Hematopoietic multipotent progenitor cell treated with erythropoietin and hydrocortisone succinate and interleukin-3 and kit ligand, for 17 days (in vitro differentiated cells): ENCODE measurements at regions not wholly inside any gene's neighbourhood (a gene's known extent, or its start where the extent isn't known, plus 50 kb on each side); places are given as distances from the start of the nearest gene placed in this dataset.

Experiments
- DNase-seq: peaks from one replicate; pipeline ENCODE4 v3.0.0-alpha.2; 2015; ENCODE audit warnings: low spot score

DNA sequence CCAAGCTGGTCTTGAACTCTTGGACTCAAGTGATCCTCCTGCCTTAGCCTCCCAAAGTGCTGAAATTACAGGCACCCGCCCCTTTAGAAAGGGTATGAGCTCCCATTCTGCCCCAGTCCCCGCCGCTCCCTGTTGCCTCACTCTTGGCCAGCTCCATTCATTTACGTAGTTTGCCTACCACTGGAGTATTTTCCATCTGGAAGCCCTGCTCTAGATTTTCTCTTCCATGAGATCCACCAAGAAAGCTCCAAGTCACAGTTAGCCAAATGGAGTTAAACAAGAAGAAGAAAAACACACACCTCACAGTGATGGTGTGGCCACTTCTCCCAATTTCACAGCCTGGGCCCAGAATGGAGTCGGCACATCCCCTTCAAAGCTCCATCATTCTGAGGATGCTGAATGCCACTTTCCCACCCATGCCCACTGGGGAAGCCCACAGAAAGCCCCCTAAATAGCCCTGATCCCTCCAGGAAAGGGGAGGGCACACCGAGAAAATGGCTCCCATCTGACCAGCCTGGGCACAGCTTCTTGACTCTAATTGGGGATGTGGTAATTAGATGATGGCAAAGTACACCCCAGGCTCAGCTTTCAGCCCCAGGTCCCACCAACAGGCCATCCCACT is 381.2 kb downstream of the MN1 start:
- DNase-seq = no peak

DNA sequence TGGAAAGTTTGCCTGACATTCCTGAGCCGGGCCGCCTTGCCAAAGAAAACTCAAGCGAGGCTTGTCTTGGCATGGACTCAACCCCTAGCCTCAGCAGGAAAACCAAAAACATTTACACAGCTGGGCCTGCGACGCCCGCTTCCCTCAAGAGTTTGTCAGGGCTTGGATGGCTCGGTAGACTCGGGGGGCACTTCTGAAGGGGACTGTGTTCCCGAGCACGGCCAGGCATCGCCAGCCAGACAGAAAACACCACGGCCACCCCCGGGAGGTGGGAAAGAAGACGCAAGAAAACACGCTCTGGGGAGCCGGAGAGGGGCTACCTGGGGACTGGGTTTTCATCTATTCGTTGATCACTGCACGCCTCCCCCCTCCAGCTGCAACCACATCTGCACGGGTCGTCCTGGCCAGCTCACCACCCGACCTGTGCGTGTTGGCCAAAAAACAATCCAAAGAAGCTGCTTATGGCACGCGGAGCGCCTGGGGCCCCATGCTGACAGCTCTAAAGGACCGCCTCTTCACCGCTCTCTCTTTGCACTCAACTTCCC is 380.7 kb downstream of the MN1 start:
- no peak for DNase-seq

DNA sequence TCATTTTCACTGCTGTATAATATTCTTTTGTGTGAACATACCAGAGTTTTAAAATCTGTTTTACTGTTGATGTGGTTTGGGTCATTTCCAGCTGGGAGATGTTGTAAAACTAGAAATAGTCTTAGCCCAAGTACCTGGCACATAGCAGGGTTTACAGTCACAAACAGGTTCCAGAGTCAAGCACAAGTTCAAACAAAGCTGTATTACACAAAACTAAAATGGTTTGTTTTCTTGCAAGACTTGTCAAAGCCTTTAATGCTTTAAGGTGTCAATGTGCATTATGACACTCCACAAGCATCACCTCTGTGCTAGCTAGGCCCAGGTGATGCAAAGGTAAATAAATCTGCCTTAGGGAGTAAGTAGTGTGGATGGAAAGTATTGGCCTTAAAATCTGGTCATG is 379.1 kb downstream of the MN1 start:
- DNase-seq = no peak

DNA sequence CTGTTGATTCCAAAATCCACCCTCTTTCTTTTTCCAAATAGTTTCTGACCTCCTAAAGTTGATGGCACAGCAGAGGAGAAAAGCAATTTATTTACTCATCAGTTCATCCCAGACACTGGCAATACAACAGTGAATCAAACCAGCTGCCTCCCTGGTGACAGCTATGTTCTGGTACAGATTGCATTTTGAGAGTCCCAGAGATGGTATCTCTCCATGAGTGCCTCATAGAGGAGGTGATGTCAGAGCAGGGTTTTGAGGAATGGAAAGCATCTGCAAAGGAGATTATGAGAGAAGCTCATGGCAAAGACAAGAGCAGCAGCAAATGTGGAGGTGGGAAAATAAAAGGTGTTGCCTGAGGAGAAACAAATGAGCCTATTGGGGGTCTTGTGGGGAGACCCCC is 377.2 kb downstream of the MN1 start:
- no peak for DNase-seq

DNA sequence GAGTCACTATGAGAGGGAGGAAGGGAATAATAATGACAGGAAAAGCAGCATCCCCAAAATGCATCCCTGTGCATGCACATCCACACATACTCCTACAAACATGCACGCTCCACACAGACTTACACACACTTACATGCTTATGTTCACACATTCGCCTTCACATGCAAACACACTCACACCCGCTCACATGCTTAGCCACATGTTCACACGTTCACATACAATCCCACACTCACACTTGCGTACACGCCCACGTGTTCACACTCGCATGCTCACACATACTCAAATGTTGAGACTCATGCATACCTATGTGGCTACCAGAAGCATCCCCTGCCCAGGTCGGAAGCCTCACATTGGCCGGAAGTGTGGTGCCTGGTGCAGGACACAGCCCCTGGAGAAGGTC is 372.1 kb downstream of the MN1 start:
- no peak for DNase-seq

DNA sequence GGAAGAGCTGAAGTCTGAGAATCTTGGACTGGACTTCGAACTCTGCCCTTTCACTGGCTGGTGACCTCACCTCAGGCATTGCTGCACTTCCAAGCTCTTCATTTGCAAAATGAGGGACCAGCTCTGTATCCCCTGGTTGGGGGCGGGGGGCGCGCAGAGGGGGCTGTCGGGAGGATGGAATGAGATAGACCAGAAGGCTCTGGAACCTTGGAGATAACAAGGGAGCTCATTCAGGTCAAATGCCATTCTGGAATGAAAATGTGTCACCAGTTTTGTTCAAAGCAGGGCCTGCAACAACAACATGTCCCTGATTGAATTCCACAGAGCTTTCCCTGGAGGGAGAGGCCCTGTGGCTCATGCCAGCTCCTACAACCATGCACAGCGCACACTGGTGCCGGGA is 370.5 kb downstream of the MN1 start:
- DNase-seq = no peak

DNA sequence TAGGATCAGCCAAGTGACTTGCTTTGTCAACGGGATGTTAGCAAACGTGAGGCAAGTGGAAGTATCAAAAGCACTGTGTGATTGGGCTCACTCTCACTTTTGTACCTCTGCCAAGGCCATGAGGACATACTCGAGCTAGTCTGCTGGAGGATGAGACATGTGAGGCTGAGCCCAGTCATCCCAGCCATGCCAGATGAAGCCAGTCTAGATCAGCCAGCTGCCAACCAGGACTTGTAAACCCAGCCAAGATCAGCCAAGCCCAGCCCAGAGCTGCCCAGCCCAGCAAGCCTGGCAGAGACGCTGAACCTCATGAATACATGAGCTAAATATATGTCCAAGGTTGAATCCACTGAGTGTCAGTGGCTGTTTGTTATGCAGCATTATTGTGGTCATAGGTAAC is 369.7 kb downstream of the MN1 start:
- no peak for DNase-seq

DNA sequence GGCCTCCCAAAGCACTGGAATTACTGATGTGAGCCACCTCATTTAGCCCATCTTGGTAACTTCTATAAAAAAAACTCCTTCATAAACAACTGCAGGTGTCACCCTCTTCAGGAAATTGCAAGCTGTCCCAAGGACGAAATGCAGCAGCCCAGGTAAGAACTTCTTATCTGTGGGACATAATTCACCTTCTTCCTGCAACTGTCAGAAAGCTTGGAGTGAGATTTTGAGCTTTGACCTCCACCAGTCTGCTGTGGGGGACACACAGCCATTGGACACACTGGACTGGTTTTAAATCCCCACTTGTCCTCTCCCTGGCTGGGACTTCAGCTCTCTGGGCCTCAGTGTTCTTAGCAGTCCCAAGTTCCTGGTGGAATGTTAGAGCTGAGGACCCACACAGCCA is 368.5 kb downstream of the MN1 start:
- DNase-seq = no peak

DNA sequence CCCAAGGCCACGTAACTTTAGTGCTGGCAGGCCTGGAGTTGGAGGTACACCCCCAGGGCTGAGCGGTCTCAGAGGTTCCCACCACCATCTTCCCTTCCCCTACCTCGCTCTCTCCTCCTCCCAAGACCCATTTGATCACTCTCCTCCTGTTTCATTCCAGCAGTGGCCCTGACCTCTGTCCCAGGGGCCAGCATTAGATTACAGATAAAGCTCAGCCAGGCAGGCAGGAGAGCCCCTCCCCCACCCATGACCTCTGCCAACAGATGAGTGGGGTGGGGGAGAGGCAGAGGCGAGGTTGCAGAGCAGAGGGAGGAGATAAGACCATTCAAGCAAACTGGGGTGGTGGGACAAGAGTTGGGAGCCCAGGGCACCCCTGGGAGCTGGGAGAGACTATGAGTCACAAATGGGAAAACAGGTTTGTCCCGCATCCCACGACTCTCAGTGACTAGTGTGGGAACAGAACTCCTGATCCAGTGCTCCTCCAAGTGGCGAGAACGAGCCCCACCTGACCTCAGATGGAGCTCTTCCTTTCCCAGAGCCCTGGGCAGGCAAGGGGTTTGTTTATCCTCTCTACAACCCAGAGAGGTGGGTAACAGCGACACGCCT is 367.9 kb downstream of the MN1 start:
- DNase-seq = no peak

DNA sequence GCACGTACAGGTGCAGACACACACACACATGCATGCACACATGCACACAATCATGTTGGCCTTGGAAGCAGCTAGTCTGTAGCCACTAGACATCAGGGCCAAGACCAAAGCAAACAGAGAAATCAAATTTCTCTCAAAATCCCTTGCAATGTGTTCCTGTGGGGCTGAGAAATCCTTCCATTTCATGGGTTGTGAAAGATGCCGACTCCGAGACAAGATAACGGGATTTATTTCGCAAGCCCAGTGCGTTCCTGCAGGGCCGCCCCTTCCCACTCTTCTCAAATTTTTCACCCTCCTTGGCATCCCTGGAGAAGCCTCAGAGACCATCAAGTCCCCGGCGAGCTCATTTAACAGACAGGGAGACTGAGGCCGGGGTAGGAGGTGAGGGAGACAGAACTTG is 366.7 kb downstream of the MN1 start:
- DNase-seq = no peak

DNA sequence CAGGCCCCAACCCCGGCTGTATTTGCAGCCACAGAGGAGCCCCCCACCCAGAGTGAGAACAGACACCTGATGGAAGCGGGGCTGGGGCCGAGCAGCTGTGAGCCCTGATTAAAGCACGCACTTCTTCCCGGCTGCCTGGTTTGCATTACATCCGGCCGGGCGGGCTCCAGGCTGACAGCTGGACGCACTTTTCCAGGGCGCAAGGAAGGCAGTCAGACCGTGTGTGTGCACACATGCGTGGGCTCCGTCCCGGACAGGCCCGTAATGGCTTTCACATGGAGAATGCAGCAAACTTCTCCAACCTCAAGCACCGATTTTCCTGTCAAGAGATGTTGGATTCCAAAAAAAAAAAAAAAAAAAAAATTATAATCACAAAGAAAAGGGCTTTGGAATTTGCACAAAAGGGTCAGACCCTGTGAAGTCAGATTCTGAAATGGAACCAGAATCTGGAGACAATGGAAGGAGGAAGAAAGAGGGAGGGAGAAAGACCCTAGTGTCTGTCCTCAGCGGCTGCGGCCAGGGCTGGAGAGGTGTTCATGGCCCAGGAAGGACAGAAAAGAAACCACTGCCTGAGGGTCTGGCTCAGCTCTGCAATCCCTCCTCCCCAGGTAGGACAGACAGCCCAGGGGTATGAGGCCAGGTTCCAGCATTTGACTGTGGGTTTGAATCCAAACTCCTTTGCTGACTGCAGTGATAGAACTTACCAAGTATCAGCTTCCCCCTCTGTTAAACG is 365.5 kb downstream of the MN1 start:
- DNase-seq = no peak

DNA sequence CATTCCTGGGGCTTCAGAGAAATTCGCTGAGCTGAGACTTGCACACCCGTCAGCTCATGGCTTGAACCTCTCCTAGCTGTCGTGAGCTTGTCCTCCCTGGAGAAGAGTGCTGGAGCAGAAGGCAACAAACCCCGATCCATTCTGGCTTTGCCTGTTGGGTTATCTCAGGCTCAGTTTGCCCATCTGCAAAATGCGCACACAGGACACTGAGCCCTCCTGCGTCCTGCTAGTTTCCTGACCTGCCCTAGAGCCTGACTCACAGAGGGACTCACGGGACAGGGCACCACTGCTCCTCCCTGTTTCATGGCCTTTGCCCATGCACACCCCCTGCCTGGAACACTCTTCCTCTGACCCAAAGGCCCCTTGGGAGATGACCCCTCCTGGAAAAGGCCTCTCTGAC is 365.0 kb downstream of the MN1 start:
- DNase-seq = no peak

DNA sequence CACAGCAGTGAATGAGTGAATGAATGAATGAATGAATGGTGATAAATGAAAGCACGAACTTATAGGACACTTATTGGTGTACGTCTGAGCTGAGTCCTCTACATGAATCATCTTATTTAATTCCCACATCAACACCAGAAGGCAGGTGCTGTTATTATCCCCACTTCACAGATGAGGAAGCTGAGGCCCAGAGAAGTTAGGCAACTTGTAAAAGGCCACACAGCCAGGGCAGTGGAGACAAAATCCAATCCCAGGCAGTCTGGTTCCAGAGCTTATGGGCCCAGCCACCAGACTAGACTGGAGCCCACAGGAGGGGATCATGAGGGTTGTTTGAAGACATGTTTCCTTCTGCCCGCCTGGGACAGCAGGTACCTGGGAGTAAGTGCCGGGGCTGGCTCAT is 364.0 kb downstream of the MN1 start:
- no peak for DNase-seq

DNA sequence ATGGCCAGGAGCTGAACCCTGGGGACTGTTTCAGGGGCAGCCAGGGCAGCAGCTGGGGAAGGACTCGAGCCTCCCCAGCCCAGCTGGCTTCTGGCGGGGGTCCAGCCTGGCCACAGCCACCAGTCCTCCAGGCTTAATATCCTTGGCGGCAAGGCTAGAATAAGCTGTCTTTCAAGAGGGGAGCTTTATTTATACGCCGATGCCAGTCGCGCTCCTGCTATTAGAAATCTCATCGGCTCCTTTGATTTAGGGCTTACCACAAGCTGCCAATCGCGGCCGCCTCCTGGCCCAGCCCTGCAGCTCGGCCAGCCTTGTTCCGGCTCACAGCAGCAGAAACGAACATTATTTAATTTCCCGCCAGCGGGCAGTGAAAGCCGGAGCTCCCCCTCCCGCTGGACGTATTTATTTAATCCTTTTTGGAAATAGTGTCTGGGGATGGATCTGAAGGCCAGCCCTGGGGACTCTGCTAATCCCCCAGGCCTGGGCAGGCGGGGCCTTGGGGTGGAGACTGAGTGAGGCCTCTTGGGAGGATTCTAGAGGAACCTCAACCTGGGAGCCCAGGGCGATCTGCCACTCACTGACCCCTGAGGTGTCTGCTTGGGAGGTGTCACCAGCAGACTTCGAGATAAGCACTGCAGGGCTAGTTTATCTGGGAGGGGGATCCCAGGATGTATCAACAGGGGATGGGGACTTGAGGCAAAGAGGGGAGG is 363.1 kb downstream of the MN1 start:
- DNase-seq = no peak

DNA sequence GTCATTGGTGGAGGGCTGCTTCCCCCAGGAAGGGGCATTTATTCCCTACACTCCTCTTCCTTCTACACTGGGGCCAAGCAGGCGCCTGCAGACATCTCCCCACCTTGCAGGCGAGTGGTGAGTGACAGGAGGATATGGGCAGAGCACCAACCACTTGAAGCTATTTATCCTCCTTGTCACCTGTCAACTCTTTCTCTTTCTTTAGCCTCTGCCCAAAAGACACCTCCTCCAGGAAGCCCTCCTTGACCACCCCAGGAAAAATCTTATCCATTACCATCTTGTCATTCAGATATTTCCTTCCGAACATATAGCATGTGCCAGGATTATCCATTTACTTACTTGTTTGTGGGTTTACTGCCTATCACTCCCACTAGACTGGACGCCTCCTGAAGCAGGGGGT is 362.4 kb downstream of the MN1 start:
- DNase-seq = no peak

DNA sequence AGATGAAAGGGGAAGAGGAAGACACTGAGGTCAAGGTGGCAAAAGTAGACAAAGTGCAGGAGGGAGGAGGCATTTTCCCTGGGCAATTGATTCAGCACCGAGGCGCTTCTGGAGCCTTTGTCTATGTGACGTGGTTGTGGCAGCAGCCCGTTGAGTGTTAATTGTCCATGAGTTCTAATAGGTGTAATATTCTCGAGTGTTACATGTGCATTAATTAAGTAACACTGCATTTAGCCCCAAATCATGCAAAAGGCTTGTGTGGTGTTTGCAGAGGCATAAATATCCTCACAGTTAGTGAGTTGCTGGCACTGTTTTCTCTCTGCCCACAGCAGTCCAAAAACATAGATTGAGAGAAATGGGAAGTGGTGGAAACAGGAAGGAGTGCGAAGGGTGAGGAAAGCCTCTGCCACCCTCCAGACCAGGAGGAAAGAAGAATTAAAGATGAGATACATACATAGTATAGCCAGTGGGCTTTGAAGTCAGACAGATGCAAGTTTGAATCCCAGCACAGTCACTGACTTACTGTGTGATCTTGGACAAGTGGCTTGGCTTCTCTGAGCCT is 361.2 kb downstream of the MN1 start:
- DNase-seq = no peak

DNA sequence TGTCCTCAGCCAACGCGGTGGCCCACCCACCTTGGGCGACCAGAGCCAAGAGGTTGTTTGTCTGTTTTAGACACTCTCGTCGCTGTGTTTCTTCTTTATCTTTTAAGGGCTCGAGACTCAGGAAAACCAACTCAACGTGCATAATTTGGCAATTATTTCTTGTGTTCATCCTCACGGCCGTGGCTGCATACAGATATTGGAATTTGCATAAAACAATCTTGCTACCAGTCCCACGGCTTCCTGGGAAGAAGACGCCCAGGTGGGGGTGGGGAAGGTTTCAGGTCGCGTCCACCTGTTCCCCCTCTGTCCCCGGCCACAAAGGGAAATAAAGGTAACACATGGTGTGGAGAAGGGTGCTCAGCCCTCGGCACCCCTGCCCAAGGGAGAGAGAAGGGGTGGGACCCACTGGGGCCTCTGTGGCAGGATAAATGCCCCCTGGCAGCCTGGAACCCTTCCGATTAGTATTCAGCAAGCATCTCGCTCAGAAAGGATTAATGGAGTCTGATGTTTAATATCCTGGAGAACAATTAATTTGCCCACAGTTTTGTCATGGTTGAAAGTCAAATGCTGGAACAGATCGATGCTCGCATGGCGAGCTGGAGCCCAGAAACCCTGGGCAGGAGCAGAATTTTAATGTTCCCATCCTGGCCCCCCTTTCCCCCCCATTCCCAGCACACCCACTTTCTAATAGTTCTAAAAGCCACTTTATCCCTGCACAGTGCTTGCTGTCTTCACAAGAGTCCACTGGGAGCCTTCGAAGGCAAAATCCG is 359.7 kb downstream of the MN1 start:
- DNase-seq = no peak

DNA sequence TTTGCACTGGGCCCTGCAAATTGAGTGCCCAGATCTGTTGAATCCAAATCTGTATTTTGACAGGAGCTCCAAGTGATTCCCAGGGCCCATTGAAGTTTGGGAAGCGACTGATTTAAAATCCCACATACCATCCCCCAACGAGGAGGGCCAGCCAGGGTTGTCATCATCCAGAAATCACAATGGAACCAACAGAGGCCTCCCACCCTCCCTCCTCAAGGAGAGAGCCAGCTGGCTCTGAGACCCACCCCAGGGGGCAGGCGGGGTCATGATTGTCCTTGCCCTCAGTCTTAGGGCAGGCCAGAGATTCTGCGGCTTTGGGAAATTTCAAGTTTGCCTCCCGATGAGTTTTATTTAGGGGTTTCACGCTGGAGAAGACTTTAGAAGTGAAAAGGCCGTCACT is 358.2 kb downstream of the MN1 start:
- no peak for DNase-seq

DNA sequence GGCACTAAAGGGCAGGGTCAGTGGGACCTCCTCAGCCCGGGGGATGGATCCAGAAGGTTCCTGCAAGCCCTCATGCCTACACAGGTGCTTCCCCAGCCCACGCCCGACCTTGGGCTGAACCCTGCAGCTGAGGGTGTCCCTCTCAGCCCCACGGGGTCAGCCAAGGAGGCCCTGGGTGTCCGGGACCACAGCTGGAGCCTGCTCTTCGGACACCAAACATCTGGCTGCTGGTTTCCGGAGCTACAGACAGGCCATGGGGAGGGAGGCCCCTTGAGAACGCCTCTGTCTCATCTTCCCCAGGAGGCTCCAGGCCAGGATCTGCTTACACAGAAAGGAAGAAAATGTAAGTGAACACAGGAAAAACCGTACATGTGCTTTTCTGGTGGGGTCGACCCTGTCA is 355.7 kb downstream of the MN1 start:
- DNase-seq = no peak

DNA sequence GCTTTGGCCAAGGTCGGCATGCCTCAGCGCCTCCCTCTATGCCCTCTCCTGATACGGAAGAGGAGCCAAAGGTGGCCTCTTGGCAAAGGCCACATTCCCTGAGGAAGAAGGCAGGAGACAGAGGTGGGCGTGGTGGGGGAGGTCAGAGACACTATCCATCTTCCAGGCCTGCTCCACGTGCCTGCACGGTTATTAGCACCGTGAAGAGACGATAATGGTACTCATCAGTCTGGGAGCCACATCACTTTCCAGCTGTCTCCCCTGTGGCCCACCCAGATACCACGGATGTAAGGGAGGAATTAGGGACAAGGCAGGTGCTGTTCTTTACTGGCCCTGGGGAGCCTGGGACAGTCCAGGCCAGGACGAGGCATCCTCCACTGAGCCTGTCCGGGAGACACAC is 354.3 kb downstream of the MN1 start:
- no peak for DNase-seq

DNA sequence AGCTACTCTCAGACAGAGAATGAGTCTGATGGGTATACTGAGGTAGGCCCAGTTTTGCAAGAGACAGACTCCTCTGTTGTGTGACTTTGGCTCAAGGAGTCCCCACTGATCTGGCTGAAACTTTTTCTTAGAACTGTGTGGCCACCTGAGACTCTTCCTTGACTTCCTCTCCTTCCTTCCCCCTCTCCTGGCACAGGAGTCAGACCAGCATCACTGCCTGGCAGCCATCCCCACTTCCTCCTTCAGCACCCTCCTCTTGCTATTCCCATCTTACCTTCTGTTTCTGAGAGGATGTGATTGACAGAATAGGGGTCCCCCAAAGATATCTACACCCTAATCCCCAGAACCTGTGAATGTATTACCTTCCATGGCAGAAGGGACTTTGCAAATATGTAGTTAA is 351.1 kb downstream of the MN1 start:
- no peak for DNase-seq

DNA sequence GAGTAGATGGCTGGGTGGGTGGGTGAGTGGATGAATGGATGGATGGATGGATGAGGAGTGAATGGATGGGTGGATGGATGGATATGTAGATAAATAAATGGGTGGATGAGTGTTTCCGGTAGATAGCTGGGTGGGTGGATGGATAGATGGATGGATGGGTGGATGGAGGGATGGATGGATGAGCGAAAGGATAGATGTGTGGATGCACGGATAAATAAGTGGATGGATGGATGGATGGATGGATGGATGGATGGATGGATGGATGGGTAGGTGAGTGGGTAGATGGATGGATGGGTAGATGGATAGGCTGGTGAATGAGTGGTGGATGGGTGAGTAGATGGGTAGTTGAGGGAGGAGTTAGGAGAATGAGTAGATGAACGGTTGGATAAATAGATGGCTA is 349.3 kb downstream of the MN1 start:
- DNase-seq = no peak
